Body of pancreas (tissue), 4 donors: ENCODE measurements at regions not wholly inside any gene's neighbourhood (a gene's known extent, or its start where the extent isn't known, plus 50 kb on each side); places are given as distances from the start of the nearest gene placed in this dataset.

Experiments
- CTCF ChIP-seq, 7 experiments: fragments of 450-650 bp in 4 of 7; fragments of 200-600 bp in 3 of 7; sonication (generic) in 3 of 7; IDR thresholded peaks; one replicate each; pipeline ENCODE4 v1.5.1; 2016 to 2019; ENCODE audit warnings: antibody characterized with exemption in 7 of 7
- POLR2A ChIP-seq, 3 donors: fragments of 450-650 bp; IDR thresholded peaks; one replicate each; pipeline ENCODE4 v1.6.1; 2016; ENCODE audit warnings: antibody characterized with exemption in 3 of 3, mild to moderate bottlenecking in 2 of 3

GRCh38 chr18:54043484-54044251 lies 180.8 kb downstream of the MBD2 start:
- TF ChIP-seq POLR2A (IDR thresholded peaks at IDR 0.05): no peak
- TF ChIP-seq CTCF (IDR thresholded peaks at IDR 0.05): no peak
